Activated CD4-positive, alpha-beta T cell treated with anti-CD3 and anti-CD28 coated beads for 24 hours (primary cell): ENCODE measurements at regions not wholly inside any gene's neighbourhood (a gene's known extent, or its start where the extent isn't known, plus 50 kb on each side); places are given as distances from the start of the nearest gene placed in this dataset.

Source experiments
- DNase-seq, 2 donors: peaks; one replicate each; pipeline ENCODE4 v3.0.0-alpha.2; 2020; ENCODE audit warnings: low read depth in 2 of 2

DNA sequence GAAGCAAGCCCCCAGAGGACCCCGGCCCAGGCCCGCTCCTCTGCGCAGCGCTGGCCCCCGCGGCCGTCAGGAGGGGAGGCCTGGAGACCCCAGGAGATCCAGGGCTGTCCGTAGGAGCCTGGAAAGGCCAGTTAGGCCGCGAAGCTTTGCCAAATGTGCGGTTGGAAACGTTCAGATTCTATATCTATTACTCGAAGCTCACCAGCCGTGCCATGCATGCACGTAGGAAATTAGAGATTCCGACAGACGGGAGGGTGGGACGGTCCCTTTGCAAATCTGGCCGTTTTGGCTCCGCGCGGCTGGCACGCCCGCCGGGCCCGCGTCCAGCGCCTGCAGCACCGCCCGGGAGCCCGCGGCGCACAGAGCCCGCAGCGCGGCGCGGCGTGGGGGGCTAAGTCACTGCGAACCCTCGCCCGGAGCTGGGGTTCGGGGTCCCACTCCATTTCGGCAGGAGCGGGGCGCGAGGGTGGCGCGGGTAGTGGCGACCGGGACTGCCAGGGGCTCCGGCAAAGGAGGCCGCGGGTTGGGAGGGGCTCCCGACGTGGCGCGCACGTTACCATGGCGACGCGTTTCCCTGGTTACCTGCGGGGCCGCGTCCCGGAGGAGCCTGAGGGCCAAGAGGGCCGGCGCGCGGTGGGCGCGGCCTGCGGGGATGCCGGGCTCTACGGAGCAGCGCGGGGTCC lies 488.6 kb upstream of the SMIM21 start:
- DNase-seq, result no peak

DNA sequence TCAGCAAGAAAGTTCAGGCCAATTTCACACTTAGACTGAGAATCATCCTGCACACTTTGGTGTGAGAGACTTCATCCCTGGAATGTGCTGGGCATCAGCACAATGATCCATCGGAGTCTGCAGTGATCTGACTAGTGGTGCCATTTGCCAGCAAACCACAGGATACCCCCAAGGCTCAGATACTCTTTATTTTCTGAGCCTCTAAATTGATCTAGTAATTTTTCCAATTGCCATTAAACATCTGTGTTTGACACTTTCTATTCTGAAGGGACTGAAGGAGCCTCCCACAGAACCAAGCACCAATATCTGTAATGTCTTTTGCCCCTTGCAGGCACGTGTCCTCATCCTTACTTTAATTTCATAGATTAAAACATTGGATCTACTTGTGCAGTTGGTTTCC lies 485.3 kb upstream of the SMIM21 start:
- no peak for DNase-seq

DNA sequence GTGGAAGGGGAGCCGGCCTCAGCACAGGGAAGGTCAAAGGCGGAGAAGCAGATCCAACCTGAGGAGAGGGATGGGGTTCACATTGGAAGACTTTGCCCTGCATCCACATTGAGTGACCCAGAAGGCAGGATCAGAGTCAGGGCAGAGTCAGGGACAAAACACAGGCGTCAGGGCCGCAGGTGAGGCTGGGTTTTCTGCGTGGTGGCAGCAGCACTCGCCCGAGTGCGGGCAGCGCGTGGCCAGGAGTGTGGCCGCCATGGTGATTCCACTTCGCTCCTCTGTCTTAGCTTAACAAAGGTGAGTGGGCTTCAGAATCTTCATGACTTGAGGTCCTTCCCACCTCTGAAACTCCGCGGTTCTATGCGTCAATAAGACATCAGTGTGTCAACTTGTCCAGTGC lies 476.9 kb upstream of the SMIM21 start:
- no peak for DNase-seq

DNA sequence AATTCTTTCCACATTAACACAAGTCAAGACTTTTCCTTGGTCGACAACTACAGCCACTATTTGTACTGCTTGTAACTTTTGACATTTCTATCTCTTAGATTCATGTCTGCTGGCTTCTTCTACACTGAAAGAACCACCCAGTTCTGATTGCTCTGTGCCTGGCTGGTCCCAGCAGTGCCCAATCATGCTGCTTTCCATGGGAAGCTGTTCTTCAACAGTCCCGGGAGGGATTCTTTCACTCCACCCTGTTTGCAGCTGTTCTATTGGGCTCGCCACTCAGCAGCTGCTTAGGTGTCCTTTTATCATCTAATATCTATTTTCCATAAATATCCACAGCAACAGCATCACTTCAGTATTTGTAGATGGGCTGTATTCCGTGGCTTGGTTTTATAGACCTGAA lies 471.1 kb upstream of the SMIM21 start:
- DNase-seq, result no peak

DNA sequence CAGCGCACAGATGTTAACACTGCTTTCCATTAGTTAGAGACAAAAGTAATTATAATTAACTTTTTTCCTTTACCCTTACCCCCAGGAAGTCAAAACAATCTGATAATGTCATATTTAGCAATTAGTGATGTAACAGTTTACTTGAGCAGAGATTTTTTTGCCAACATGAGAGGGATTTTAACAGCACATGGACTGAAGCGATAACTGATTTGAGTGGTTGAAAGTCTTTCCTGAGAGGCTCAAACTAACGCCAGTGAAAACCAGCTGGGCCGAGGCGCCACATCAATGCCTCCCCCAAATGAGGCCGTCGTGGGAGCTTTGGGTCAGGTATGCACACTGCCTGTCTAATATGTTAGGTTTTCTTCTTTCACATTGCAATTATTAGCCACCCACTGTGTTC lies 469.9 kb upstream of the SMIM21 start:
- no peak for DNase-seq

DNA sequence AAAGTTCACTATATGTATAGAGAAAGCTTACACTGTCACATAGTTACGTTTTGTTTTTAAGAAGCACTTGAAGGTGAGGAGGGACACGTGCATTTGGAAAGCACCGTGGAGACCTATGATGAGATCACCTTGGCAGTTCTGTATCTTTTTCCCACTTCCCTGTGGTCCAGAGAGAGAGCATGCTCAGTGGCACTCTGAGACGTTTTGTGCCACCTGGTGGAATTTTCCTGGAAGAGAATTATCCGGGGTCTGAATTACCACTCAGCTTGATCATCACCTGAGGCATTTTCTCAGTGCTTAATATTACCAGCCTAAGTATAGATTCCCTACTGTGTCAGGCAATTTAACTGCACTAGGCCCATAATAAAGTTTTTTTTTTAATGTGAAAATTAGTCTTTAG lies 469.4 kb upstream of the SMIM21 start:
- no peak for DNase-seq

DNA sequence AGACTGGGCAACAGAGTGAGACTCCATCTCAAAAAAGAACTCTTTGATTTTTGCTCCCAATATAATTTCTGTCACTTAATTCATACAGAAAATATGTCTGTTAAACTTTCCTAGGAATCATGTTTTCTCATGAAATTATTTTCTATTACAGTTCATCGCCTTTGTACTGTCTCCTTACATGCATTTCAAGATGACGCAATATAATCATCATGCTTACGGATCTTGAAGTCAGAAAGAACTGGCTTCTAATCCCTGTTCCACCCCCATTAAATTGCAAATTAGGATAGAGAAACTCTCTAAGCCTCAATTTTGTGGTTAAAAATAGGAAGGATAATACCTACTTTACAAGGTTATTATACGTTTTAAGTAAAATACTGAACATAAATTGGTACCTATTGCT lies 467.6 kb upstream of the SMIM21 start:
- DNase-seq, result no peak

DNA sequence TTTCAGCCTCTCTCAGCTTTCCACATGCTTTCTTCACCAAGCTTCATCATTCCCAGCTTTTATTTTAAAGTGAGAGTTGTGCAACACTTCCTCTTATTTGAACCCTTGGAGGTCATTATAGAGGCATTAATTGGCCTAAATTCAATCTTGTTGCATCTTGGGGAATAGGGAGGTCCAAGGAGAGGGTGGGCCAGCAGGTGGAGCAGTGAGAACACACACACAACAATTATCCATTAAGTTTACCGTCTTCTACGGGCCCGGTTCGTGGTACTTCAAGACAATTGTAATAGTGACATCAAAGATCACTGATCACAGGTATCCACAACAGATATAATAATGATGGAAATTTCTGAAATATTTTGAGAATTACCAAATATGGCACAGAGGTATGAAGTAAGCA lies 457.2 kb upstream of the SMIM21 start:
- DNase-seq, result no peak

DNA sequence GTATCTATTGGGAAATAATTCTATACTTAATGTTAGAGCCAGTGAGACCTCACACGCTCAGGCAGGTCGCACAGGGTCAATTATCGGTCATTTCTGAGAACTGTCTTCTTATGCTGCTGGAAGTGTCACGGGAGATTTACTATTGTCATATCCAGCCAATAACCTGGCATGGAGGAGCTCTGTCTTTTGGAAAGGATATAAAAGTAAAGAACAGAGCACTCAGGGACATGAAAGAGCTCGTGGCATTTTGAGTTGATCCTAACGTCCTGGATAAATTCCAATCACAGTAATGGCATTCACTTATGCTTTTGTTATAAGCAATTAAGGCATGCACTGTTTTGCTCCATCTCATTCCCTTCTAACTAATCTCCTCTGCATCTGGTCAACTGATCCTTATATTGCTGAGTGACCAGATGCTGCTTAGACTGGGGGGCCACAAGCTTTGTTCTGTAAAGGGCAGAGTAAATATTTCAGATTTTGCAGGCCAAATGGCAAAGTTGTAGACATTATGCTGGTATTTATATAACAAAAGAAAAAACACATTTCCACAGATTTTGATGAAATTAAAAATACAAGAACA lies 453.5 kb upstream of the SMIM21 start:
- no peak for DNase-seq

DNA sequence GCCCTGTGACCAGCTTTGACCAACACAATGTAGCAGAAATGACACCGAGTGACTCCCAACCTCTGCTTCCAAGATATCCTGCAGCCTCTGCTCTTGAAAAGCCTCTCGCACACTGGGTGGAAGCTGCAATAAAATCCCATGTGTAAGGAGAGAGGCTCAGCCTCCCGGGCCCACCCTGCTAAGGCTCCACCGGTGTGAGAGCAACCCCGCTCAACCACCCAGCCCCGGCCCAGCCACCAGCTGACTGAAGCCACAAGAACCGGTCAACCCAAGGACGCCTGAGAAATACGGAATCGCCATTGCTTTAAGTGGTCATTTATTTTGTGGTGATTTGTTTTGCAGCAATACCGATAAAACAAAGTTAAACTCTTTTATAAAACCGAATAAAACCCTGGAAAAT lies 452.8 kb upstream of the SMIM21 start:
- DNase-seq, result no peak

DNA sequence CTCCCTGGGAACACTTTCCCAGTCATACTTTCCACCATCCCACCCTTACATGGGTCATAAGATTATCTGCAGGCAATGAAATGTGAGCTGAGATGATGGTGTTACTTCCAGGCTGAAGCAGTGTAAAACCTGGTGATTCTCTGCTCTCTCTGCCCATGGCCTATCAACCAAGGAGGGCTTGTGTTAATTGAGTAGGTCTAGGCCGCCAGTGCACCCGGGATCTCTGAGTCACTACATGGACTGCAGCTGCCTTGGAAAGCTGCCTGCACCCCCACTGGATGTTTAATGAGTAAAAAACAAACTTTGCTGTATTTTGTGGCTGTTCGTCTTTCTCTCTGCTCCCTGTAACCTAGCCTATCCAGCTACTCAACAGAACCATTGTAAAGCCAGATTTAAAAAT lies 451.7 kb upstream of the SMIM21 start:
- no peak for DNase-seq

DNA sequence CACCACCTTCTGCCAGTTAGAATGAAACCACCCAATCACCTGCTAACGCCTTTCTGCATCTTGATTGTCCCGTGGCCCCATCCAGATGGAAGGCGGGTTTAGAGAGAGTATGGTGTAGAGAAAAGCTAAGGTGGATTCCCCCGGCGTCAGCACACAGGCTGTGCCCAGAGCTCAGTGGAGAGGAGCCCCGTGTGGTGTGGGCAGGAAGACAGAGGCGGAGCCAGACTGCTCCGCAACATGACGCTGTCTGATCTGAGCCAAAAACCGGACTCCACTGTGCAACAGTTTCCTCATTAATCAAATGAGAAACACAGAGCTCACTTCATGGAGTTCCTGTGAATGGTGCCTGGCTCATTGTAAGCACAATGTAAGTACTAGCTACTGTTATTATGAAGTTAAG lies 448.1 kb upstream of the SMIM21 start:
- no peak for DNase-seq

DNA sequence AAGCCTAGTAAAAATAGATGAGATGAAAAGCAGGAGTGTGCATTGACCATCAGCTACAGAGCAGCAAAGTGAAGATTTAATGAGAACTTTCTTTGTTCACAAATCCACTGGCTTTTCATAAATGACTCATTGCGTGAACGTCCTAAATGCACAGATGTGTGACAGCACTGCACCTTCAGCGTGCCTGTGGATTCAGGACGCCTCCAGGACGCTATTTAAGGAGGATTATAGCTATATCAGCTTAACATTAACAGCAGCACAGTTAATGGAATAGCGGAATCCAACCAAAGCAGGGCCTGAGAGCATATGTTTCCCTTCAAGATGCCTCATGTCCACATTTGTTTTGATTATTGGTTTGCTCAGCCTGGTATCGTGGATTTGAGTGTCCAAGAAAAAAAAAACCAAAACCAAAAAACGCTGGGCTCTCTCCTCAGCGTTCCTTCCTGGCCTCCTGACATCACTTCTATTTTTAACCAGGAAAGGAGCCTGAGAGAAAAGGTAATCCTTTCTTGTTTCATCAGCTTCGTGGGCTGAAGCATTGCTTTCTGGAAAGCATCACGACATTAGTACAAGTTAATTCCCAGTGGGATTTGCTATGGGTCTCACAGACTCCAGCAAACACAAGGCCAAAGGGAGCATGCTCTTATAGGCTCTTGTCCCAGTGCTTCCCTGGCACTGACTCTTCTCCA lies 447.0 kb upstream of the SMIM21 start:
- DNase-seq, result no peak

DNA sequence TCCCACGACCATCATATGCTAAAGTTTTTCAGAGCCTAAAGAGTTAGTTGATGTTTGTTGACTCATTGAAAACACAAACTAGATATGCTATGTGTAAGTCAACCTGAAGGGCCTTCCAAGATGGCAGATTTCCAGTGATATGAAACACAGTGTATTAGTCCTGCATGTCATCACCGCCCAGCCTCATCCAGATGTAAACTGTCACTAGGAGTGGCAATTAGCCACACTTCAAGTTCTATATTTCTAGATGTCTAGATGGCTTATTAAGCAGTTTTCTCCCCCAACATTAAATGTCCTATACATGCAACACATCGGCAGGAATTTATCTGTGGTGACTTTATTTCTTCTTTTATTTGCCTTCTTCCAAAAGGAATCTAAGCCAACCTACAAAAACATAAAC lies 444.1 kb upstream of the SMIM21 start:
- no peak for DNase-seq

DNA sequence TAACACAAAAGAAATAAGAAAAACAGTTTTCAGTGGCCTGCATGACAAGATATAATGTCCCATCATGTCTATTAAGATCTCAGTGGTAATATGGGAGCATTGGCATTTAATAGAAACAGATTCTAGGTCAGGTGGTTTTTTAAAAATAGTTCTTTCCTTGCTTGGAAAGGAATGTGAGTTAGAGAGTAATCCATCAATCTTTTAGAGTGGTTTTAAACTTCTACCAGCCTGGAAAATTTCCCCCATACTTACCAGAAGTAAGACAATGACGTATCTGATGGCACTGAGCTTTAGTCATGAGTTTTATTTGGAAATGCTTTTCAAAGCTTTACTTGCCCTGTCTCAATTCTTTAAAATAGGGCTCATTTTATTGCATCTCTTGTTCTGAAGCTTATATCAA lies 441.7 kb upstream of the SMIM21 start:
- DNase-seq, result no peak

DNA sequence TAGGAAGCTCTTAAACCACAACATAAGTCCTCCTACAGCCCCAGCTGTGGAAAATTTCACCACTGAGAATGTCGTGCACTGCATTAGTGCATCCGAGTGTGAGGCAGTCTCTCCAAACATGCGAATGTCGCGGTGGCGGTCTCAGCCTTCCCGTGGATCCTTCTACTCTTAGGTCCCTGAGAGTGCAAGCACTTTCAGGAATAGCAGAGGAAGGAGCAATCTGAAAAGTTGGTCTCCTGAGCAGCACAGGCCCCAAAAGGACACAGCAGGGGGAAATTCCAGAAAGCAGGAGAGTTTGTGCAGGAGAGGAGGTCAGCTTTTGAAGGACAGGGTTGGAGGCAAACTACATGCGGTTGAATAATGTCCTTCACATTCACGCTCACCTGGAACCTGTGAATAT lies 440.5 kb upstream of the SMIM21 start:
- no peak for DNase-seq

DNA sequence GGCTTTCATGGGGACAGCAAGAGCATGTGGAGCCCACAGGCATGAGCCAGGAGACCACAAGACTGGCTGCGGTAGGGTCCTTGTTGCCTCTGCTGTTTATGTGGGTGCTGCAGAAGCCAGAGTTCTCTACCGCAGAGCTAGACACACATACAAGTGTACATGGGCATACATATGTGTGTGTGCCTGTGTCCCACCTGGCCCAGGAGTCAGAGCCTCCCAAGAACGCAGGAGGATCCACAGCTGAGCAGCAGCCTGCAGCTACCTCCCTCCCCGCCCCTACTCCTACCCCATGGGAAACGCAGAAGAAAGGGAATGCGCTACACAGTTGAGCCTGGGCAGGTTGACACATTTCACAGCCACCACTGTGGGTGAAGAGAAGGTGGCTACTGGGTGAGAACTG lies 438.1 kb upstream of the SMIM21 start:
- no peak for DNase-seq

DNA sequence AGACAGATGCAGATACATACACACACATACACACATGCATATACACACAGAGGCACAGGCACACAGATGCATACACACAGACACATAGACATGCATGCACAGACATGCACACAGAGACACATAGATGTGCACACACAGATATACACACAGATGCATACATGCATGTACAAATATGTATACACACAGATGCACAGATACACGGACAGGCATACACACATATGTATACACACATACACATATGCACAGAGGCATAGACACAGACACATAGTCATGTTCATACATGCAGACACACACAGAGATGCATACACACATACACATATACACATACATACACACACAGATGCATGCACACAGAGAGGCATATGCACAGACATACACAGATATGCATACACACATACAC lies 437.3 kb upstream of the SMIM21 start:
- no peak for DNase-seq

DNA sequence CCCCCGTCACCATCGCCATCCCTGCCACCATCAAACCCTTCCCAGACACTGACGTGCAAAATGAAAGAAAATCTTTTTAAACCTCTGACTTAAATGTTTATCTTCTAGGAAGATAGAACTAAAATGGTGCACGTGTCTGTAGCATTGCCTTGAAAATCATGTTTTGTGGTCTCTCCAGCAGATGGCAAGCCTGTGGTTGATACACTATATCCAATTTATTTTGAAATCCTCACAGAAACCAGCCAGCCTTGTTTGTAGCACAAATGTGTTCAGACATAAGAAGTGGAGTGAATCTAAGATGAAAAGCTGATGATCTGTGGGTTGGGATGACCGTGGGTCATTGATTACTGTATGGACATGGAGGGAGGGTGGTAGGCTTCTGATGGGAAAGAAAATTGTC lies 436.2 kb upstream of the SMIM21 start:
- DNase-seq, result no peak

DNA sequence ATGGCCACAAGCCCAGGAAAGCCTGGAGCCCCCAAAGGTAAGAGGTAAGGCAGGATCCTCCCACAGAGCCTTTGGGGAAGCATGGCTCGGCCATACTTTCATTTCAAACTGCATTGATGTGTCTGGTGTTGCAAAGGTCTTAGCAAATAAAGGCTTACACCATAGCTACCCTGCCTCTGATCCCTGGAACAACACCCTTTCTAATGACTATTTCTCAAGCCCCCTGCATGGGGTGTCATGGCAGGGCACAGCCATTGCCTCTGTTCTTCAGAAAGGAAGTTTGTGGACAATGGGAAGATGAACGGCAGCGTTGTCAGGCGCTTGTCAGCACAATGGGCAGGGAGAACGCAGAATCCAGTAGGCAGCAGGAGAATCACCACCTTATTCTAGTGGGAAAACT lies 435.0 kb upstream of the SMIM21 start:
- DNase-seq, result no peak

DNA sequence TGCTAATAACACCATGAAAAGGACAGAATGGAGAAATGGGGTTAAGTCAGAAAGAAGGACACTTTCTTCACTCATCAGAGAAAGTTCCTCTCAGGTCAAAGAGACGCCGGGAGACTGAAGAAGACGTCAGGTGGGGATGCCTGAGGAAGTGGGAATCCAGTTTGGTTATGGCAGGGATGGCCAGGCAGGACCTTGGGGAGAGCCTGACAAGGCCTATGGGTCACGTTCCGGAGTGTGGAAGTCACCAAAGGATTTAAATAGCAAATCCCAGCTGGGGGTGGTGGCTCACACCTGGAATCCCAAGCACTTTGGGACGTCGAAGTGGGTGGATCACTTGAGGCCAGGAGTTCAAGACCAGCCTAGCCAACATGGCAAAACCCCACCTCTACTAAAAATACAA lies 432.7 kb upstream of the SMIM21 start:
- DNase-seq, result no peak

DNA sequence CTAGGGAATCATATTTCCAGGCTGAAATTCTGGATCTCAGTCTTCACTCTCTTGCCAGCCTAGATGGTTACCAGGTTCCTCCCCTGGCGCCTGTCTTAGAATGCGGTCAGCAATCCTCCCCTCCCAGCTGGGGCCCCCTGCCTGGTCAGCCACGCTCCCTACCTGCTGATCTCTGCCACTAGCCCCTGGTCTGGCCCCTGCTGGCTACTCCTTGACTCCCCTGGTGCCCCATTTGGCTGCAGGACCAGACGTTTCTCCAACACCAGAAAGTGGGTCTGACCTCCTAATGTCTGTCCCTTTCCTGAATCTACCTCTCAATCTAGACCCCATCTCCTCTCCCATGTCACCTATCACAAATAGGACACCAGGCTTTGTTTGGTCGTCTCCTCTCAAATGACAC lies 432.0 kb upstream of the SMIM21 start:
- DNase-seq, result no peak

DNA sequence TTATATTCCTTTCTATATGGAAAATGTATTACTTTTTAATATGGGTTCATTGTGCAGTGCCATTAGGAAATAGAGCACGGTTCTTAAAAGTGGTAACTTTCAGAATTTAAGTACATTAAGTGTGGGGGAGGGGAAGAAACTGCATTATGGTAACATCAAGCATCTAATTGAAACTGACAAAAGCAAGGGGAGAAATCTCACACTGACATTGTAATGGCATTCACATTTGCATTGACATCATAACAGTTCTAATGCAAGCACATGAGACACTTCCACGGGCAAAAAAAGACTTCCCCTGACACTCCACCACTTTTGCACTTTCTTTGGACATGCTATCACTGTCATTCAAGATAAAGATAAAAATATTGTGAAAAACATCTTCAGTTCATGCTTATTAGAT lies 431.3 kb upstream of the SMIM21 start:
- no peak for DNase-seq

DNA sequence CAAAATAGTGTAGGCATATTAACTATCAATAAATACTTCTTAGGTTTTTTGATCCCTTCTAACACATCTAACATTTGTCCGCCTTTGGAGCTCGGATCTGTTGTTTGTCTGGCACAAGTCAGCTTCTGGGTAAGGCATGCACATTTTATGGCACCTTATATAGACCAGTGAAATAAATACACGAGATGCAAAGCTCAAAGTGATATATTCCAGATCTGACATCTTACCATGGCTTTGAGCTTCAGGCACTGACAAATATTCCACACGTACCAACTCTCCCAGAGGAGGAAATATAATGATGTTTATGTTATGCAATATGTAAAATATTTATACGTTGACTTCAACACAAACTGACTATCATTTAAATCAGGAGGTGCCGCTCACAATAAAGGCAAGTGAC lies 430.1 kb upstream of the SMIM21 start:
- no peak for DNase-seq
